ENCODE measurements at regions not wholly inside any gene's neighbourhood (a gene's known extent, or its start where the extent isn't known, plus 50 kb on each side); places are given as distances from the start of the nearest gene placed in this dataset.

GRCh38 chr5:135688385-135688784, 109.6 kb upstream of the CXCL14 start:
- Mint-ChIP-seq H3K36me3 (ENCODE audit: insufficient read depth) (peaks cover 3% of the 10 kb centered on the region), H3K9me3 (peaks cover 0 to 9% of the 10 kb centered on the region in 2 donors), H3K4me1 (ENCODE audit: low read depth in 2 of 2) (no peaks in the 10 kb centered on the region), H3K4me3 (no peak overlapping the region), H3K27me3 (peaks cover 36 to 55% of the 10 kb centered on the region in 2 donors), H3K27ac (no peak overlapping the region)
- DNase-seq = no peak
- no peak for ATAC-seq (replicated peaks)

GRCh38 chr5:135683189-135683588, 104.4 kb upstream of the CXCL14 start:
- H3K27ac Mint-ChIP-seq = no peak overlapping the region
- ATAC-seq (replicated peaks) (no peak), DNase-seq (no peak)
- no peaks in the 10 kb centered on the region for H3K36me3 Mint-ChIP-seq (ENCODE audit: insufficient read depth)
- H3K4me1 Mint-ChIP-seq (ENCODE audit: low read depth in 2 of 2) = no peaks in the 10 kb centered on the region
- no peak overlapping the region for H3K4me3 Mint-ChIP-seq
- H3K27me3 Mint-ChIP-seq = peaks cover 14 to 19% of the 10 kb centered on the region in 2 donors
- H3K9me3 Mint-ChIP-seq = peaks cover 4 to 5% of the 10 kb centered on the region in 2 donors

DNA sequence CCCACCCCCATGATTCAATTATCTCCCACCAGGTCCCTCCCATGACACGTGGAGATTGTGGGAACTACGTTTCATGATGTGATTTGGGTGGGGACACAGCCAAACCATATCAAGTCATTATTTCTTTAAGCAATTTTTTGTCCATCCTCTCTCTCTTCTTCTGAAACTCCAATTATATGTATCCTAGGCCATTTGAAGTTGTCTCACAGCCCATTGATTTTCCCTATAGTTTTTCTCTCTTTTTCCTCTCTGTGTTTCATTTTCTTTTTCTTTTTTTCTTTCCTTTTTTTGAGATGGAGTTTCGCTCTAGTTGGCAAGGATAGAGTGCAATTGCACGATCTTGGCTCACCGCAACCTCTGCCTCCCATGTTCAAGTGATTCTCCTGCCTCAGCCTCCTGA, 101.9 kb upstream of the CXCL14 start:
- Mint-ChIP-seq H3K9me3 (peaks cover 0 to 5% of the 10 kb centered on the region in 2 donors), H3K4me1 (ENCODE audit: low read depth in 2 of 2) (no peaks in the 10 kb centered on the region), H3K27me3 (peaks cover under 1 to 6% of the 10 kb centered on the region in 2 donors), H3K27ac (no peak overlapping the region), H3K36me3 (ENCODE audit: insufficient read depth) (no peaks in the 10 kb centered on the region), H3K4me3 (no peak overlapping the region)
- DNase-seq (no peak), ATAC-seq (replicated peaks) (no peak)

GRCh38 chr5:135678640-135679268, 100.0 kb upstream of the CXCL14 start:
- no peak overlapping the region for H3K4me3 Mint-ChIP-seq
- peaks cover 0 to 5% of the 10 kb centered on the region in 2 donors for H3K9me3 Mint-ChIP-seq
- no peaks in the 10 kb centered on the region for H3K4me1 Mint-ChIP-seq (ENCODE audit: low read depth in 2 of 2)
- DNase-seq (no peak), ATAC-seq (replicated peaks) (no peak)
- no peaks in the 10 kb centered on the region for H3K36me3 Mint-ChIP-seq (ENCODE audit: insufficient read depth)
- peaks cover 0 to 12% of the 10 kb centered on the region in 2 donors for H3K27me3 Mint-ChIP-seq
- no peak overlapping the region for H3K27ac Mint-ChIP-seq

- ATAC-seq (replicated peaks) (no peak), DNase-seq (no peak)
- Mint-ChIP-seq H3K36me3 (ENCODE audit: insufficient read depth) (no peaks in the 10 kb centered on the region), H3K9me3 (no peaks in the 10 kb centered on the region), H3K4me3 (no peak overlapping the region), H3K27ac (no peak overlapping the region), H3K27me3 (peaks cover 10 to 26% of the 10 kb centered on the region in 2 donors), H3K4me1 (ENCODE audit: low read depth in 2 of 2) (no peaks in the 10 kb centered on the region)
Measured at GRCh38 chr5:135671966-135672365, 93.2 kb upstream of the CXCL14 start.

DNA sequence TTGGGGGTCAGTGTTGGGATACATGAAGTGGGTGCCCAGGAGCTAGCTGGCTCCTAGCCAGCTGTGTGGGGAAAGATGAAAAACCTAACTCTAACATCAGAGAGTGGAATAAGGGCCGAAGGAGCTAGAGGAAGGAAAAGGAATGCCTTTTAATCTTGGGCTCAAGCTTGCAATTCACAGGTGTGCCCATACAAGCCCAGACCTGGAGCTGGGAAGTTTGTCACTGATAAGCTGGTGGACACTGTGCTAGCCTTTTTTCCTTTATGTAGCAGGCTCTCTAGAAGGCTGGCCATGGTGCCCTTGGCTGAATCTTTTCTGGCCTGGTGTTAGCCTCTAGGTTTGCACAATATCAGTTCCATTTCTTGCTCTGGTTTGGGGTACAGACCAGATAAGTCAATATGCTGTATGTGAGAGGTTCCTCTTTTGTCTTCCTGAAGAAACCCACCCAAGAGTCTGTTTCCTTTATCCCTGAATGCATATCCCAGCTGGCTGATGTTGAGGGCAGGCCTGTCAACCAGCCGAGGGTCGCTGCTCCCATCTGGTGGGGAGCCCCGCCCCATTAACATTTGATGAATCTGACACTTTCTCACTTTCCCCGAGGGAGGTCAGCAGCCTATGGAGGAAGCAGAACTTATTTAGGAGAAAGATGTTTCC, 92.4 kb upstream of the CXCL14 start:
- H3K4me3 Mint-ChIP-seq = no peak overlapping the region
- H3K36me3 Mint-ChIP-seq (ENCODE audit: insufficient read depth) = no peaks in the 10 kb centered on the region
- H3K4me1 Mint-ChIP-seq (ENCODE audit: low read depth in 2 of 2) = no peaks in the 10 kb centered on the region
- DNase-seq (no peak), ATAC-seq (replicated peaks) (no peak)
- no peak overlapping the region for H3K27ac Mint-ChIP-seq
- H3K9me3 Mint-ChIP-seq = no peaks in the 10 kb centered on the region
- peaks cover 10 to 34% of the 10 kb centered on the region in 2 donors for H3K27me3 Mint-ChIP-seq

GRCh38 chr5:135670588-135670987, 91.8 kb upstream of the CXCL14 start:
- Mint-ChIP-seq H3K4me3 (no peak overlapping the region), H3K4me1 (ENCODE audit: low read depth in 2 of 2) (no peaks in the 10 kb centered on the region), H3K36me3 (ENCODE audit: insufficient read depth) (no peaks in the 10 kb centered on the region), H3K27ac (no peak overlapping the region), H3K9me3 (no peaks in the 10 kb centered on the region), H3K27me3 (peaks cover 15 to 40% of the 10 kb centered on the region in 2 donors)
- ATAC-seq (replicated peaks) = no peak
- no peak for DNase-seq

GRCh38 chr5:135669416-135669815, 90.6 kb upstream of the CXCL14 start:
- Mint-ChIP-seq H3K9me3 (no peaks in the 10 kb centered on the region), H3K4me3 (no peak overlapping the region), H3K4me1 (ENCODE audit: low read depth in 2 of 2) (no peaks in the 10 kb centered on the region), H3K36me3 (ENCODE audit: insufficient read depth) (no peaks in the 10 kb centered on the region), H3K27ac (no peak overlapping the region), H3K27me3 (peaks cover 18 to 50% of the 10 kb centered on the region in 2 donors)
- ATAC-seq (replicated peaks) (no peak), DNase-seq (no peak)

GRCh38 chr5:135667673-135668072, 88.9 kb upstream of the CXCL14 start:
- no peak overlapping the region for H3K4me3 Mint-ChIP-seq
- peaks cover 18 to 55% of the 10 kb centered on the region in 2 donors for H3K27me3 Mint-ChIP-seq
- no peak for ATAC-seq (replicated peaks)
- DNase-seq = no peak
- H3K4me1 Mint-ChIP-seq (ENCODE audit: low read depth in 2 of 2) = no peaks in the 10 kb centered on the region
- no peaks in the 10 kb centered on the region for H3K9me3 Mint-ChIP-seq
- no peak overlapping the region for H3K27ac Mint-ChIP-seq
- H3K36me3 Mint-ChIP-seq (ENCODE audit: insufficient read depth) = no peaks in the 10 kb centered on the region

GRCh38 chr5:135667204-135667603, 88.4 kb upstream of the CXCL14 start:
- Mint-ChIP-seq H3K4me1 (ENCODE audit: low read depth in 2 of 2) (no peaks in the 10 kb centered on the region), H3K27me3 (peaks cover 21 to 59% of the 10 kb centered on the region in 2 donors), H3K4me3 (no peak overlapping the region), H3K27ac (no peak overlapping the region), H3K36me3 (ENCODE audit: insufficient read depth) (no peaks in the 10 kb centered on the region), H3K9me3 (no peaks in the 10 kb centered on the region)
- no peak for DNase-seq
- no peak for ATAC-seq (replicated peaks)

DNA sequence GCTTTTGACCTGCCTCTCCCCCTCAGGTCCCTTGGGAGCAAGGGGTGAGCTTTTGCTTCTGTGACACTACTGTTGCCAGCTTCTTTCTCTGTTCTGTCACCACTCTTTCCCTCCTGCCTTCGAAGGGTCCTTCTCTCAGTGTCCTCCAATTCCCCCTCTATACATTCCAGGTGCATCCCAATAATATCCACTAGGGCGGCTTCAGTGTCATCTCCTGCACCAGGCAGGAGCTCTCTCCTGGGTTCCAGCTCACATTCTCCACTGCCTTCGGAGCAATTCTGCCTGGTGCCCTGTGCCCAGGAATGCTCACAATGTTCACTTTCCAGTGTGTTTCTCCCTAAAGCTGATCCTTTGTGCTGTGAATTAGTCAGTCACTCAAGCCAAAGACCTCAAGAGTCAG, 83.9 kb upstream of the CXCL14 start:
- Mint-ChIP-seq H3K27me3 (peaks cover 17 to 42% of the 10 kb centered on the region in 2 donors), H3K9me3 (peaks cover 4 to 9% of the 10 kb centered on the region in 2 donors), H3K36me3 (ENCODE audit: insufficient read depth) (no peaks in the 10 kb centered on the region), H3K4me1 (ENCODE audit: low read depth in 2 of 2) (no peaks in the 10 kb centered on the region), H3K4me3 (no peak overlapping the region), H3K27ac (no peak overlapping the region)
- ATAC-seq (replicated peaks) (no peak), DNase-seq (no peak)

DNA sequence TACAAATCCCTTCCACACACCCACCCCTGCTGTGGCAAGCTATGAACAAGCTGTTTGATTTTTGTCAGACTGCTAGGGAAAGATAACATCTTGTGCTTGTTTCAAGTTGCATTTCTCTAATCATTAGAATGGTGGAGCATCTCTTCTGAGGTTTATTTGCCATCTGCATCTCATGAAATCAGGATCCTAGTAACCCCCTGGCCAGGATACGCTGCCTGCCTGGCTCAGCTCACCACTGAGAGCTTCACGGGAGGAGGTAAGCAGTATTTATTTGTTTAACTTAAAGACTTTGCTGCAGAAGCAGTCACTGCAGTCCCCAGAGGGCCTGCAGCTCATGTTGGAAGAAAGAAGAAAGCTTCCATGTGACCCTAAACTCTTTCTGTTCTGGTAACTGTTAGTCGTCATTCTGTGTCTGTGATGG, 83.3 kb upstream of the CXCL14 start:
- Mint-ChIP-seq H3K4me1 (ENCODE audit: low read depth in 2 of 2) (no peaks in the 10 kb centered on the region), H3K9me3 (peaks cover 4 to 9% of the 10 kb centered on the region in 2 donors), H3K36me3 (ENCODE audit: insufficient read depth) (no peaks in the 10 kb centered on the region), H3K27ac (no peak overlapping the region), H3K27me3 (peaks cover 17 to 42% of the 10 kb centered on the region in 2 donors), H3K4me3 (no peak overlapping the region)
- DNase-seq (no peak), ATAC-seq (replicated peaks) (no peak)

DNA sequence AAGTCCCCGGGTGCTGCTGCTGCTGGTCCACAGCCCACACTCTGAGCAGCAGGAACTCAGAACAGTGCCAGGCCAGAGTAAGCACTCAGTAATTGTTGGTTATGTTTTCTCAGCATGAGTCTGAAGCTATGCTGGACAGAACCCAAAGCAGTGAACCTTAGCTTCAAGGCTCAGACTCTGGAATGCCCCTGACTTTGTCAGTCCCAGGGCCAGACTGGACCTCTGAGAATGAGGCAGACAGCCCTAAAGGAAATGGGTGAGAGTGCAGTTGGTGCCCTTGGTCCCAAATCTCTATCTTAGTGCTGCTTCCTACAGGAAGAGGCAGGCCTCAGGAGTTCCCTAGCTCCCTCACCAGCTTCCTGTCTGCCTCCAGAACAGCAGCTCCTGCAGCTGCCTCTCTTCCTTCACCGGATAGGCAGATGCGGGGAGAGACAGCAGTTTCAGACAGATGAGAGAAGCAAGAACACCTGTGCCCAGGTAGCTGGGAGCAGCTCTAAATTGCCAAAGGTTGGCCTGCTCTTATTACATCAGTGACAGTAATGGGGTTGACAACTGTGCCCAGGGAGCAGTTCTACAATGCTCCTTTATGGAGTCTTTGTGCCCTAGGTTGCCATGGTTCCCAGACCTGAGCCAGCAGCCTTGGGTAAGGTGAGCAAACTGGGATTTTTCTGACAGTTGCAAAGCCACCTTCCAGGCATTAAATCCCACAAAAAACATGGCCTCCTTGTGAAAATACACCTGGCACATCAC, 82.2 kb upstream of the CXCL14 start:
- no peaks in the 10 kb centered on the region for H3K36me3 Mint-ChIP-seq (ENCODE audit: insufficient read depth)
- peaks cover 16 to 42% of the 10 kb centered on the region in 2 donors for H3K27me3 Mint-ChIP-seq
- no peak overlapping the region for H3K4me3 Mint-ChIP-seq
- H3K9me3 Mint-ChIP-seq = peaks cover 4 to 9% of the 10 kb centered on the region in 2 donors
- ATAC-seq (replicated peaks) (no peak), DNase-seq (no peak)
- no peak overlapping the region for H3K27ac Mint-ChIP-seq
- H3K4me1 Mint-ChIP-seq (ENCODE audit: low read depth in 2 of 2) = no peaks in the 10 kb centered on the region

Data from effector memory CD8-positive, alpha-beta T cell (primary cell).